ENCODE measurements at regions not wholly inside any gene's neighbourhood (a gene's known extent, or its start where the extent isn't known, plus 50 kb on each side); places are given as distances from the start of the nearest gene placed in this dataset.

DNA sequence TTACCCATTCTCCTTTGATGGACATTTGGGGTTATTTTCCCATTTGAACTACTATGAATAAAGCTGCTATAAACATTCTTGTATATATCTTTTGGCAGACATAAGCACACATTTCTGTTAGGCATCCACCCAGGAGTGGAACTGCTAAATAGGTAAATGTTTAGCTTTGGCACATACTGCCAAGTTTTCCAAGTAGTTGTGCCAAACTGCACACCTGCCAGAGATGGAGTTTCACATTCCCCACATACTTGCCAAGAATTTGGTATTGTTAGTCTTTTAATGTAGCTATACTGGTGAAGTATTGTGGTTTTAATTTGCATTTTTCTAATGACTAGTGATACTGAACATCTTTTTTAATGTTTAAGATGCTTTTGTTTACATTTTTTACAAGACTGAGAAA is 201.0 kb downstream of the GXYLT1 start:
- H3K4me3 Mint-ChIP-seq (ENCODE audit: unreplicated experiment), result no peak overlapping the region
- no peaks in the 10 kb centered on the region for H3K4me1 Mint-ChIP-seq (ENCODE audit: unreplicated experiment)
- H3K27ac Mint-ChIP-seq (ENCODE audit: unreplicated experiment), result no peak overlapping the region
- DNase-seq (ENCODE audit: low spot score), result no peak
- no peaks in the 10 kb centered on the region for H3K27me3 Mint-ChIP-seq (ENCODE audit: unreplicated experiment)
- peaks cover 14% of the 10 kb centered on the region for H3K9me3 Mint-ChIP-seq (ENCODE audit: unreplicated experiment)
- peaks cover 4% of the 10 kb centered on the region for H3K36me3 Mint-ChIP-seq (ENCODE audit: low read depth, unreplicated experiment)
- TF ChIP-seq, protein P1, sequence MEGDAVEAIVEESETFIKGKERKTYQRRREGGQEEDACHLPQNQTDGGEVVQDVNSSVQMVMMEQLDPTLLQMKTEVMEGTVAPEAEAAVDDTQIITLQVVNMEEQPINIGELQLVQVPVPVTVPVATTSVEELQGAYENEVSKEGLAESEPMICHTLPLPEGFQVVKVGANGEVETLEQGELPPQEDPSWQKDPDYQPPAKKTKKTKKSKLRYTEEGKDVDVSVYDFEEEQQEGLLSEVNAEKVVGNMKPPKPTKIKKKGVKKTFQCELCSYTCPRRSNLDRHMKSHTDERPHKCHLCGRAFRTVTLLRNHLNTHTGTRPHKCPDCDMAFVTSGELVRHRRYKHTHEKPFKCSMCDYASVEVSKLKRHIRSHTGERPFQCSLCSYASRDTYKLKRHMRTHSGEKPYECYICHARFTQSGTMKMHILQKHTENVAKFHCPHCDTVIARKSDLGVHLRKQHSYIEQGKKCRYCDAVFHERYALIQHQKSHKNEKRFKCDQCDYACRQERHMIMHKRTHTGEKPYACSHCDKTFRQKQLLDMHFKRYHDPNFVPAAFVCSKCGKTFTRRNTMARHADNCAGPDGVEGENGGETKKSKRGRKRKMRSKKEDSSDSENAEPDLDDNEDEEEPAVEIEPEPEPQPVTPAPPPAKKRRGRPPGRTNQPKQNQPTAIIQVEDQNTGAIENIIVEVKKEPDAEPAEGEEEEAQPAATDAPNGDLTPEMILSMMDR (IDR thresholded peaks at IDR 0.05; ENCODE audit: unreplicated experiment), result no peak

DNA sequence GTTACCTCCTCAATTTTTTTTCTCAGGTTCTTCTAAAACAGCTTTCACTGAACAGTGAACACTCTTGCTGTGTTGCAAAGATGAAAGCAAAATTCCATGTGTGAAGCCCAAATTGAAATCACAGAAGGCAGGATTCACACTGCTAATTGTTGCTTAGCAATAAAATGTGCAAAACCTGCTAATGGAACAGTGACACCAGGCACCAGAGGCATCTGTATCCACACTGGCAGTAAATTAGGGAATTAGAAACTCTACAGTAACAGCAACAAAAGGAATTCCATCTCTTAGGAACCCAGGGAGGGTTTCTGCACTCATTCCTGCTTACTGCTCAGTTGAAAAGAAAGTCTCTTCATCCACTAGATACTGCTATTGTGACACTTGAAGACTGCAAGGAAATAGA is 202.3 kb downstream of the GXYLT1 start:
- H3K4me1 Mint-ChIP-seq (ENCODE audit: unreplicated experiment), result no peaks in the 10 kb centered on the region
- no peak for DNase-seq (ENCODE audit: low spot score)
- H3K4me3 Mint-ChIP-seq (ENCODE audit: unreplicated experiment), result no peak overlapping the region
- H3K9me3 Mint-ChIP-seq (ENCODE audit: unreplicated experiment), result peaks cover 14% of the 10 kb centered on the region
- H3K27ac Mint-ChIP-seq (ENCODE audit: unreplicated experiment), result no peak overlapping the region
- TF ChIP-seq, protein P1 (IDR thresholded peaks at IDR 0.05; ENCODE audit: unreplicated experiment), result no peak
- peaks cover 4% of the 10 kb centered on the region for H3K36me3 Mint-ChIP-seq (ENCODE audit: low read depth, unreplicated experiment)
- H3K27me3 Mint-ChIP-seq (ENCODE audit: unreplicated experiment), result peaks cover under 1% of the 10 kb centered on the region

- H3K4me1 Mint-ChIP-seq (ENCODE audit: unreplicated experiment), result no peaks in the 10 kb centered on the region
- DNase-seq (ENCODE audit: low spot score), result no peak
- peaks cover 2% of the 10 kb centered on the region for H3K27me3 Mint-ChIP-seq (ENCODE audit: unreplicated experiment)
- TF ChIP-seq, protein P1 (IDR thresholded peaks at IDR 0.05; ENCODE audit: unreplicated experiment), result no peak
- H3K9me3 Mint-ChIP-seq (ENCODE audit: unreplicated experiment), result peaks cover 6% of the 10 kb centered on the region
- no peaks in the 10 kb centered on the region for H3K36me3 Mint-ChIP-seq (ENCODE audit: low read depth, unreplicated experiment)
- no peak overlapping the region for H3K27ac Mint-ChIP-seq (ENCODE audit: unreplicated experiment)
- no peak overlapping the region for H3K4me3 Mint-ChIP-seq (ENCODE audit: unreplicated experiment)
Observed at GRCh38 chr12:41941079-41941478, 203.6 kb downstream of the GXYLT1 start.

- Mint-ChIP-seq H3K4me3 (ENCODE audit: unreplicated experiment) (no peak overlapping the region), H3K27ac (ENCODE audit: unreplicated experiment) (no peak overlapping the region), H3K36me3 (ENCODE audit: low read depth, unreplicated experiment) (no peaks in the 10 kb centered on the region), H3K27me3 (ENCODE audit: unreplicated experiment) (peaks cover 3% of the 10 kb centered on the region), H3K4me1 (ENCODE audit: unreplicated experiment) (no peaks in the 10 kb centered on the region), H3K9me3 (ENCODE audit: unreplicated experiment) (peaks cover 6% of the 10 kb centered on the region)
- TF ChIP-seq, protein P1 (IDR thresholded peaks at IDR 0.05; ENCODE audit: unreplicated experiment), result no peak
- DNase-seq (ENCODE audit: low spot score), result no peak
Observed at GRCh38 chr12:41940571-41940970, 204.1 kb downstream of the GXYLT1 start.

- Mint-ChIP-seq H3K4me3 (ENCODE audit: unreplicated experiment) (no peak overlapping the region), H3K4me1 (ENCODE audit: unreplicated experiment) (peaks cover 13% of the 10 kb centered on the region), H3K9me3 (ENCODE audit: unreplicated experiment) (no peaks in the 10 kb centered on the region), H3K36me3 (ENCODE audit: low read depth, unreplicated experiment) (no peaks in the 10 kb centered on the region), H3K27ac (ENCODE audit: unreplicated experiment) (no peak overlapping the region), H3K27me3 (ENCODE audit: unreplicated experiment) (peaks cover 8% of the 10 kb centered on the region)
- DNase-seq (ENCODE audit: low spot score), result no peak
- TF ChIP-seq, protein P1 (IDR thresholded peaks at IDR 0.05; ENCODE audit: unreplicated experiment), result no peak
Observed at GRCh38 chr12:41936333-41936732, 208.3 kb downstream of the GXYLT1 start.
